IMR-90 (cell line): ENCODE measurements at regions not wholly inside any gene's neighbourhood (a gene's known extent, or its start where the extent isn't known, plus 50 kb on each side); places are given as distances from the start of the nearest gene placed in this dataset.

Experiments
- MAFK ChIP-seq: IDR thresholded peaks from 2 replicates; pipeline ENCODE4 v1.6.1; 2012; ENCODE audit warnings: low read depth, low read length, improper control_type of control experiment
- POLR2A ChIP-seq: IDR thresholded peaks from 2 replicates; pipeline ENCODE4 v1.6.1; 2012; ENCODE audit warnings: mild to moderate bottlenecking, low read depth, low read length
- TF ChIP-seq, protein P1 (sequence below): fragments of 150-350 bp; IDR thresholded peaks from 2 replicates; pipeline ENCODE4 v1.6.1; 2017; ENCODE audit warnings: mild to moderate bottlenecking, antibody characterized with exemption, low read length, low read depth
- TF ChIP-seq, protein P2 (sequence below): conservative IDR thresholded peaks from 2 replicates; pipeline ENCODE4 v1.5.1; 2012; ENCODE audit warnings: mild to moderate bottlenecking, low read depth, low read length, improper control_type of control experiment

DNA sequence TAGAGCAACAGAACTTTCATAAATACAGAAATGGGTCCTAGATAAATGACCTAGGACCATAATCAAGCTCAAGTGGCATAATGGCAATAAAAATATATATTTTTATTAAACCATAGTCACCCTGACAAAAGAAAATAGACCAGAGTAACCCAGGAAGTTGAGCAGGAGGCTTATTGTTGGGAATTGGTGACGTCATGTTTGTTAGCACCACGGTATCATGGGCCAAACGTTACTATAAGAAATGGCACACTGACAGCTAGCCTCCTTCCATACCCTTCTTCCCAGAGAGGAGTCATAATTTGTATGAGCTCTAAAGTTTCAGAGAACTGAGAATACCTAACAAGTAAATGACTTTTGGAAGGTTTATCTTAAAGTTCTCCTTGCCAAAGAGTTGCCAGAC lies 1698.2 kb downstream of the REEP3 start:
- TF ChIP-seq, protein P1, sequence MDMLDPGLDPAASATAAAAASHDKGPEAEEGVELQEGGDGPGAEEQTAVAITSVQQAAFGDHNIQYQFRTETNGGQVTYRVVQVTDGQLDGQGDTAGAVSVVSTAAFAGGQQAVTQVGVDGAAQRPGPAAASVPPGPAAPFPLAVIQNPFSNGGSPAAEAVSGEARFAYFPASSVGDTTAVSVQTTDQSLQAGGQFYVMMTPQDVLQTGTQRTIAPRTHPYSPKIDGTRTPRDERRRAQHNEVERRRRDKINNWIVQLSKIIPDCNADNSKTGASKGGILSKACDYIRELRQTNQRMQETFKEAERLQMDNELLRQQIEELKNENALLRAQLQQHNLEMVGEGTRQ = no peak
- TF ChIP-seq, protein P2, sequence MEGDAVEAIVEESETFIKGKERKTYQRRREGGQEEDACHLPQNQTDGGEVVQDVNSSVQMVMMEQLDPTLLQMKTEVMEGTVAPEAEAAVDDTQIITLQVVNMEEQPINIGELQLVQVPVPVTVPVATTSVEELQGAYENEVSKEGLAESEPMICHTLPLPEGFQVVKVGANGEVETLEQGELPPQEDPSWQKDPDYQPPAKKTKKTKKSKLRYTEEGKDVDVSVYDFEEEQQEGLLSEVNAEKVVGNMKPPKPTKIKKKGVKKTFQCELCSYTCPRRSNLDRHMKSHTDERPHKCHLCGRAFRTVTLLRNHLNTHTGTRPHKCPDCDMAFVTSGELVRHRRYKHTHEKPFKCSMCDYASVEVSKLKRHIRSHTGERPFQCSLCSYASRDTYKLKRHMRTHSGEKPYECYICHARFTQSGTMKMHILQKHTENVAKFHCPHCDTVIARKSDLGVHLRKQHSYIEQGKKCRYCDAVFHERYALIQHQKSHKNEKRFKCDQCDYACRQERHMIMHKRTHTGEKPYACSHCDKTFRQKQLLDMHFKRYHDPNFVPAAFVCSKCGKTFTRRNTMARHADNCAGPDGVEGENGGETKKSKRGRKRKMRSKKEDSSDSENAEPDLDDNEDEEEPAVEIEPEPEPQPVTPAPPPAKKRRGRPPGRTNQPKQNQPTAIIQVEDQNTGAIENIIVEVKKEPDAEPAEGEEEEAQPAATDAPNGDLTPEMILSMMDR = no peak
- TF ChIP-seq POLR2A (no peak), MAFK (no peak)
